Central memory CD8-positive, alpha-beta T cell (primary cell): ENCODE measurements at regions not wholly inside any gene's neighbourhood (a gene's known extent, or its start where the extent isn't known, plus 50 kb on each side); places are given as distances from the start of the nearest gene placed in this dataset.

Experiments
- ATAC-seq: fragments of 150-1000 bp; cut with Tn5 transposase; replicated peaks from 2 replicates; pipeline ENCODE4 v1.10.0; 2022; ENCODE audit warnings: mild to moderate bottlenecking, moderate FRiP score, moderate number of reproducible peaks; ENCODE audit not compliant: poor library complexity, severe bottlenecking; ENCODE audit errors: extremely low read depth
- DNase-seq, 2 donors: peaks; one replicate each; pipeline ENCODE4 v3.0.0; 2021; ENCODE audit warnings: low spot score in 2 of 2
- H3K27ac Mint-ChIP-seq: one replicate; pipeline ENCODE4 v1.8.0; 2022; ENCODE audit warnings: low read depth, mild to moderate bottlenecking, moderate library complexity, mixed read lengths
- H3K27me3 Mint-ChIP-seq: one replicate; pipeline ENCODE4 v1.8.0; 2022; ENCODE audit warnings: mixed read lengths
- H3K36me3 Mint-ChIP-seq: one replicate; pipeline ENCODE4 v1.8.0; 2022; ENCODE audit warnings: mild to moderate bottlenecking, moderate library complexity, mixed read lengths; ENCODE audit not compliant: insufficient read depth
- H3K4me1 Mint-ChIP-seq: one replicate; pipeline ENCODE4 v1.8.0; 2022; ENCODE audit warnings: mixed read lengths
- H3K4me3 Mint-ChIP-seq: one replicate; pipeline ENCODE4 v1.8.0; 2022; ENCODE audit warnings: mild to moderate bottlenecking, moderate library complexity, mixed read lengths
- H3K9me3 Mint-ChIP-seq: one replicate; pipeline ENCODE4 v1.8.0; 2022; ENCODE audit warnings: mixed read lengths

DNA sequence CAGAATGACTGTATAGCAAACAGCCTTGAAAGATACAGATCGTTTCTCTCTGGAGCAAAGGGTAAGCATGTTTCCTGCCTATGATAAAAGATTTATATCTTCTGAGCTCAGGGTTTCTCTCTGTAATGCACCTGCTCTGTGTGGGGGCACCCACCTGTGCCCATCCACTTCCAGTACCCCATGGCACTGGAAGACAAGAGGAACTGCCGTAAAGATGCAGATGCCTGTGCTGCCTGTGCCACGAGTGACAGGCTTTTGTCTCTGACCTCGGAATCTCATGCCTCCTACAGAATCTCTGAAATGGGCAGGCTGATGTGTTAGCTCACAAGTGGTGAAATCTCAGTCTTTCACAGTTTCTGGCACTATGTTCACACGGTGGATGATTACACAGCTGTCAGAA lies 50.3 kb upstream of the ATP11A start:
- no peak for ATAC-seq

DNA sequence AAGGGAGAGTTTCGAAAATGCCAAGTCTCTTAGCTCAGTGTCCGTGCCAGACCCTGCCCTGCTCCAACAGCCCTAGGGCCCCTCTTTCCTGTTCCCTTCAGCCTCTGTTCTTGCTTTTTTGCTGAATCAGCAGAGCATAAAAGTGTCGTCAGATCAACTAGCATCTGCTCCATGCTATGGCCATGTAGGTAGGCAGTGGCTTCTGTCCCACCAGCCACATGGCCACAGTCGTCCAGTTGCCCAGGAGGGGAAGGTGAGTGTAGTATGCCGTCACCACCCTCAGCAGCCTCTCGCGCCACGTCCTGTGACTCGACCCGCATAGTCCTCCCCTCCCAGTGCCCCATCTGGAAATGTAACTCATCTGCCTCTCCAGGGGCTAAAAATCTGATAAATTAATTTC lies 50.9 kb upstream of the ATP11A start:
- no peaks in the 10 kb centered on the region for H3K9me3 Mint-ChIP-seq
- peaks cover 3% of the 10 kb centered on the region for H3K36me3 Mint-ChIP-seq
- H3K27me3 Mint-ChIP-seq: peaks cover 64% of the 10 kb centered on the region
- no peak for DNase-seq
- no peak overlapping the region for H3K27ac Mint-ChIP-seq
- H3K4me1 Mint-ChIP-seq: peaks cover 5% of the 10 kb centered on the region
- no peak overlapping the region for H3K4me3 Mint-ChIP-seq
- no peak for ATAC-seq

More for the DNA sequence above, 50.3 kb upstream of the ATP11A start:
- no peak overlapping the region for H3K4me3 Mint-ChIP-seq
- no peak overlapping the region for H3K27ac Mint-ChIP-seq
- peaks cover 64% of the 10 kb centered on the region for H3K27me3 Mint-ChIP-seq
- no peak for DNase-seq
- H3K36me3 Mint-ChIP-seq: peaks cover 3% of the 10 kb centered on the region
- H3K9me3 Mint-ChIP-seq: no peaks in the 10 kb centered on the region
- peaks cover 5% of the 10 kb centered on the region for H3K4me1 Mint-ChIP-seq

DNA sequence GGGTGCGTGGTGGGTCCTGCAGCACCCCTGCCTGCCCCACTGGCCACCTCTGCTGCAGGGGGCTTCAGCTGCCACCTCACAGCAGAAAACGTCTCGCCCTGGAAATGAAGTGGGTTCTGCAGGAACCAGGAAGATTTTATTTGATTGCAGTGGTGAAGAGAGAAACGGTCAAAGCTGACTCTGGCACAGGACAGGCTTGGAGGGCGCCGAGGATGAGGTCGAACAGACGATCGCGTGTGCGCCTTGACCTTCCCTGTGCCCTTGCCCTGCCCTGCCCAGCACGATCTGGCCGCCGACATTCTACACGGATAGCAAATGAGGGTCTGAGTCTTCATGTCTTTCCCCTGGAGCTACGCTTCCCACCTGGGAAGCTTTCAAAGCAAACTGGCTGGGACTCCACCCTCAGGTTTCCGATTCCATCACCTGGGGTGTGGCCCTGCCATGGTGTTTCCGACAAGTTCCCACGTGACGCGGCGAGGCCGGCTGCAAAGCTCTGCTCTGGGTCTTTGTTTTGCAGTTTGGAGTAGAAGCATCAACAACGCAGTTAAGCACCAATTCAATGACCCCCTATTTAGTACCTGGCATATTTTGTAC lies 50.3 kb upstream of the TUBGCP3 start:
- no peak for DNase-seq
- Mint-ChIP-seq H3K27me3 (peaks cover 64% of the 10 kb centered on the region), H3K9me3 (no peaks in the 10 kb centered on the region), H3K27ac (no peak overlapping the region), H3K4me1 (peaks cover 5% of the 10 kb centered on the region), H3K36me3 (peaks cover 3% of the 10 kb centered on the region), H3K4me3 (no peak overlapping the region)
- ATAC-seq: no peak
